GM12878 (cell line): ENCODE measurements at regions not wholly inside any gene's neighbourhood (a gene's known extent, or its start where the extent isn't known, plus 50 kb on each side); places are given as distances from the start of the nearest gene placed in this dataset.

Source experiments
- ATAC-seq: fragments of 200-7000 bp; cut with Tn5 transposase; 3 replicates; pipeline ENCODE4 v1.9.1; 2020; ENCODE audit warnings: mild to moderate bottlenecking, moderate library complexity
- BruUV-seq: library from RNA; stranded (reverse); fragments of 400-500 nt; replicated peaks from 2 replicates; lab custom pipeline; 2021; lab: Mats Ljungman, UMichigan
- CTCF ChIA-PET: fragments of 300-600 bp; sonication (Branson Sonifier 250); formaldehyde crosslinking; extraction: SDS; loops from one replicate; lab custom pipeline; 2021; ENCODE audit warnings: inconsistent platforms; lab: Yijun Ruan, JAX
- POLR2A ChIA-PET: fragments of 350-600 bp; formaldehyde crosslinking; extraction: SDS; loops from one replicate; lab custom pipeline; 2021; ENCODE audit warnings: inconsistent platforms; lab: Charles Lee
- RAD21 ChIA-PET: fragments of 300-600 bp; sonication (Branson Sonifier 250); formaldehyde crosslinking; loops from one replicate; lab custom pipeline; 2023; ENCODE audit warnings: antibody characterized with exemption; ENCODE audit not compliant: unreplicated experiment; lab: Charles Lee
- SMC1A ChIA-PET: fragments of 300-600 bp; sonication (Branson Sonifier 250); formaldehyde crosslinking; loops from one replicate; lab custom pipeline; 2023; ENCODE audit not compliant: unreplicated experiment, uncharacterized antibody; lab: Charles Lee
- DNase-seq: peaks from one replicate; pipeline ENCODE4 v3.0.0-alpha.2; 2011; ENCODE audit warnings: low read depth, low spot score
- FAIRE-seq: peaks from 3 replicates; lab custom pipeline; 2011; peaks lifted over from hg19 to GRCh38; lab: Jason Lieb, UNC
- H2AFZ ChIP-seq: 2 replicates; pipeline ENCODE4 v1.6.0; 2011; ENCODE audit warnings: low read depth, low read length, control low read depth; ENCODE audit not compliant: control insufficient read depth
- H3K27ac ChIP-seq: 2 replicates; pipeline ENCODE4 v1.5.1; 2011; ENCODE audit warnings: control low read depth; ENCODE audit not compliant: control insufficient read depth, insufficient read depth
- H3K27me3 ChIP-seq, 2 experiments: replicated peaks in 1 of 2; 2 replicates each; pipeline versions ENCODE4 v1.6.0 to v1.6.1; 2011; ENCODE audit warnings: low read length in 1 of 2; ENCODE audit not compliant: control insufficient read depth in 2 of 2, insufficient read depth in 2 of 2
- H3K36me3 ChIP-seq, 2 experiments: 2 replicates each; pipeline ENCODE4 v1.5.1; 2011; ENCODE audit warnings: low read length in 1 of 2; ENCODE audit not compliant: control insufficient read depth in 2 of 2, insufficient read depth in 2 of 2
- H3K4me1 ChIP-seq: 2 replicates; pipeline ENCODE4 v1.6.1; 2011; ENCODE audit warnings: mild to moderate bottlenecking, low read length, moderate library complexity, mixed read lengths; ENCODE audit not compliant: control insufficient read depth, insufficient read depth
- H3K4me2 ChIP-seq: 2 replicates; pipeline ENCODE4 v1.6.0; 2011; ENCODE audit warnings: control low read depth; ENCODE audit not compliant: control insufficient read depth, insufficient read depth
- H3K4me3 ChIP-seq: fragments of 200-600 bp; sonication (generic); 2 replicates; pipeline ENCODE4 v1.5.1; 2016
- H3K79me2 ChIP-seq: 2 replicates; pipeline ENCODE4 v1.6.0; 2011; ENCODE audit warnings: low read length; ENCODE audit not compliant: control insufficient read depth, insufficient read depth
- H3K9ac ChIP-seq: 2 replicates; pipeline ENCODE4 v1.8.0; 2011; ENCODE audit warnings: low read length, control low read depth, mixed read lengths; ENCODE audit not compliant: control insufficient read depth, insufficient read depth
- H3K9me3 ChIP-seq: replicated peaks from 3 replicates; pipeline ENCODE4 v1.5.1; 2011; ENCODE audit warnings: mild to moderate bottlenecking, low read length; ENCODE audit not compliant: control insufficient read depth, insufficient read depth
- H4K20me1 ChIP-seq: 2 replicates; pipeline ENCODE4 v1.6.0; 2011; ENCODE audit not compliant: control insufficient read depth, insufficient read depth
- BCL11A ChIP-seq: IDR thresholded peaks from 2 replicates; pipeline ENCODE4 v1.6.1; 2011; ENCODE audit warnings: low read depth, low read length
- EGR1 ChIP-seq, 2 experiments: IDR thresholded peaks; 1 replicate in 1 of 2; 2 replicates in 1 of 2; pipeline ENCODE4 v1.6.1; 2011 to 2012; ENCODE audit warnings: low read depth in 2 of 2, low read length in 2 of 2, borderline replicate concordance in 1 of 2, mild to moderate bottlenecking in 1 of 2, moderate library complexity in 1 of 2
- LARP7 ChIP-seq: fragments of 450-650 bp; IDR thresholded peaks from 2 replicates; pipeline ENCODE4 v1.6.1; 2017; ENCODE audit warnings: mild to moderate bottlenecking
- MEF2A ChIP-seq: IDR thresholded peaks from 2 replicates; pipeline ENCODE4 v1.6.1; 2011; ENCODE audit warnings: low read depth, mild to moderate bottlenecking, low read length, moderate library complexity; ENCODE audit not compliant: insufficient read depth
- MTA2 ChIP-seq: fragments of 450-650 bp; IDR thresholded peaks from 2 replicates; pipeline ENCODE4 v1.6.1; 2016; ENCODE audit warnings: low read depth, mild to moderate bottlenecking, moderate library complexity
- POLR2AphosphoS5 ChIP-seq: IDR thresholded peaks from 2 replicates; pipeline ENCODE4 v1.6.1; 2011; ENCODE audit warnings: mild to moderate bottlenecking, low read length, inconsistent platforms
- SMARCA5 ChIP-seq: fragments of 450-650 bp; IDR thresholded peaks from 2 replicates; pipeline ENCODE4 v1.6.1; 2017; ENCODE audit warnings: mild to moderate bottlenecking
- STAT3 ChIP-seq: IDR thresholded peaks from 2 replicates; pipeline ENCODE4 v1.6.1; 2011; ENCODE audit warnings: low read depth, low read length, improper control_type of control experiment
- SUPT20H ChIP-seq: IDR thresholded peaks from 2 replicates; pipeline ENCODE4 v1.6.1; 2011; ENCODE audit warnings: low read depth, mild to moderate bottlenecking, low read length, moderate library complexity, borderline replicate concordance; ENCODE audit not compliant: control insufficient read depth
- YY1 ChIP-seq: IDR thresholded peaks from 2 replicates; pipeline ENCODE4 v1.6.1; 2011; ENCODE audit warnings: low read depth, mild to moderate bottlenecking, low read length
- WGBS: methylation state at CpG from one replicate; pipeline ENCODE4 v1.1.6; 2016; ENCODE audit warnings: low lambda C conversion rate; ENCODE audit not compliant: insufficient replicate concordance, insufficient coverage; ENCODE audit errors: missing lambda C conversion rate; 5-methylcytosine and 5-hydroxymethylcytosine counted together
- in situ Hi-C: fragments of 300-500 bp; cut with MboI; formaldehyde crosslinking; loops from 9 replicates; pipeline ENCODE4 v1.14.3; 2018; ENCODE audit warnings: mixed read lengths
- intact Hi-C: fragments of 100-400 bp; cut with micrococcal nuclease; formaldehyde crosslinking; loops from one replicate; pipeline ENCODE4 v1.14.2; 2022; ENCODE audit not compliant: unreplicated experiment

- Histone ChIP-seq H3K4me2 (no peak overlapping the region), H4K20me1 (no peaks in the 10 kb centered on the region), H3K27me3 (no peaks in the 10 kb centered on the region), H3K9me3 (no peaks in the 10 kb centered on the region; the same call in 2 of the 3 replicates), H3K27ac (no peak overlapping the region), H3K9ac (no peak overlapping the region), H3K36me3 (no peaks in the 10 kb centered on the region), H2AFZ (no peak overlapping the region), H3K4me1 (no peaks in the 10 kb centered on the region), H3K4me3 (no peak overlapping the region), H3K79me2 (no peaks in the 10 kb centered on the region)
- ChIA-PET SMC1A (interaction anchor here (0.7 to 2.3 kb wide), 6 partner anchors 12 to 113 kb away, joined by 3 to 8 read pairs (median 5); no protein-coding TSS in a partner anchor), RAD21 (interaction anchor here (1.1 to 1.7 kb wide), 2 partner anchors 17 to 60 kb away, joined by 3 to 4 read pairs; no protein-coding TSS in a partner anchor), CTCF (interaction anchor here (0.6 to 1.5 kb wide), 2 partner anchors 14 to 79 kb away, joined by 3 read pairs; no protein-coding TSS in a partner anchor), POLR2A (interaction anchor here (0.6 to 1.2 kb wide), 2 partner anchors 24 to 112 kb away, joined by 3 read pairs; no protein-coding TSS in a partner anchor)
- no TSS peak for BruUV-seq
- intact Hi-C loops = no loop called here
- WGBS = 47% methylated on average over 3 of the region's 3 CpGs
- DNase-seq (no peak), ATAC-seq (no peak), FAIRE-seq (no peak)
- TF ChIP-seq MTA2 (no peak), POLR2AphosphoS5 (no peak), EGR1 (IDR thresholded peaks at IDR 0.05; ENCODE audit: borderline replicate concordance in 1 of 2, low read depth in 2 of 2, low read length in 2 of 2) (no peak), MEF2A (no peak), YY1 (no peak), STAT3 (no peak), LARP7 (no peak), BCL11A (no peak), SMARCA5 (no peak), SUPT20H (no peak)
- in situ Hi-C loops = no loop called here
Observed at GRCh38 chr5:61217214-61217613, 54.9 kb upstream of the SMIM15 start.
